ENCODE measurements at regions not wholly inside any gene's neighbourhood (a gene's known extent, or its start where the extent isn't known, plus 50 kb on each side); places are given as distances from the start of the nearest gene placed in this dataset.

GRCh38 chr21:31558962-31559367 is 100.5 kb upstream of the SOD1 start:
- TF ChIP-seq, protein P1, sequence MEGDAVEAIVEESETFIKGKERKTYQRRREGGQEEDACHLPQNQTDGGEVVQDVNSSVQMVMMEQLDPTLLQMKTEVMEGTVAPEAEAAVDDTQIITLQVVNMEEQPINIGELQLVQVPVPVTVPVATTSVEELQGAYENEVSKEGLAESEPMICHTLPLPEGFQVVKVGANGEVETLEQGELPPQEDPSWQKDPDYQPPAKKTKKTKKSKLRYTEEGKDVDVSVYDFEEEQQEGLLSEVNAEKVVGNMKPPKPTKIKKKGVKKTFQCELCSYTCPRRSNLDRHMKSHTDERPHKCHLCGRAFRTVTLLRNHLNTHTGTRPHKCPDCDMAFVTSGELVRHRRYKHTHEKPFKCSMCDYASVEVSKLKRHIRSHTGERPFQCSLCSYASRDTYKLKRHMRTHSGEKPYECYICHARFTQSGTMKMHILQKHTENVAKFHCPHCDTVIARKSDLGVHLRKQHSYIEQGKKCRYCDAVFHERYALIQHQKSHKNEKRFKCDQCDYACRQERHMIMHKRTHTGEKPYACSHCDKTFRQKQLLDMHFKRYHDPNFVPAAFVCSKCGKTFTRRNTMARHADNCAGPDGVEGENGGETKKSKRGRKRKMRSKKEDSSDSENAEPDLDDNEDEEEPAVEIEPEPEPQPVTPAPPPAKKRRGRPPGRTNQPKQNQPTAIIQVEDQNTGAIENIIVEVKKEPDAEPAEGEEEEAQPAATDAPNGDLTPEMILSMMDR (IDR thresholded peaks at IDR 0.05; ENCODE audit: low read depth, low read length, poor library complexity, severe bottlenecking), result peak; percentile 57
- TF ChIP-seq EZH2phosphoT487 (IDR thresholded peaks at IDR 0.05; ENCODE audit: borderline replicate concordance, low read length), result no peak
